Uterus (tissue), 2 donors: ENCODE measurements at regions not wholly inside any gene's neighbourhood (a gene's known extent, or its start where the extent isn't known, plus 50 kb on each side); places are given as distances from the start of the nearest gene placed in this dataset.

Experiments used
- POLR2A ChIP-seq, 2 donors: fragments of 450-650 bp; IDR thresholded peaks; one replicate each; pipeline ENCODE4 v1.6.1; 2016; ENCODE audit warnings: antibody characterized with exemption in 2 of 2, mild to moderate bottlenecking in 1 of 2, moderate library complexity in 1 of 2
- TF ChIP-seq, protein P1 (sequence below), 4 experiments: fragments of 200-600 bp in 2 of 4; fragments of 450-650 bp in 2 of 4; sonication (generic) in 2 of 4; IDR thresholded peaks; one replicate each; pipeline ENCODE4 v1.5.1; 2016 to 2019; ENCODE audit warnings: antibody characterized with exemption in 4 of 4, mild to moderate bottlenecking in 2 of 4, moderate library complexity in 1 of 4

DNA sequence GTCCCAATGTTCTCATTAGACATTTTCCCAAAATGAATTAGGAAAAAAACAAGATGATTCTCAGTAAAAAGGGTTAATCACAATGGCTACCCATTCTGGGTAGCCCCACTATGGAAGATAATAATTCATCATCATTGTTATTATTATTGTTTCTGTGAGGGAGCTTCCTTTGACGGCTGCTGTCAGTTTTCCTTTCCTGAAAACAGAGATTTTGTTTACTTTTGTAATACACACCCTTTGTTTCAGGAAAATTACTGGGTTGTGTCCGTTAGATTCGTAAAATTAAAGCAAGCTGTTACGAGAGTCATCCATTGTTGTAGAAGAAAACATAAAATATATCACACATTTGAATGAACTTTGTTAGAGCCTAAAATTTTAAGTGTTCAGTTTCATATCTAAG lies 192.9 kb upstream of the ANKRD50 start:
- TF ChIP-seq POLR2A (IDR thresholded peaks at IDR 0.05), result no peak
- TF ChIP-seq, protein P1, sequence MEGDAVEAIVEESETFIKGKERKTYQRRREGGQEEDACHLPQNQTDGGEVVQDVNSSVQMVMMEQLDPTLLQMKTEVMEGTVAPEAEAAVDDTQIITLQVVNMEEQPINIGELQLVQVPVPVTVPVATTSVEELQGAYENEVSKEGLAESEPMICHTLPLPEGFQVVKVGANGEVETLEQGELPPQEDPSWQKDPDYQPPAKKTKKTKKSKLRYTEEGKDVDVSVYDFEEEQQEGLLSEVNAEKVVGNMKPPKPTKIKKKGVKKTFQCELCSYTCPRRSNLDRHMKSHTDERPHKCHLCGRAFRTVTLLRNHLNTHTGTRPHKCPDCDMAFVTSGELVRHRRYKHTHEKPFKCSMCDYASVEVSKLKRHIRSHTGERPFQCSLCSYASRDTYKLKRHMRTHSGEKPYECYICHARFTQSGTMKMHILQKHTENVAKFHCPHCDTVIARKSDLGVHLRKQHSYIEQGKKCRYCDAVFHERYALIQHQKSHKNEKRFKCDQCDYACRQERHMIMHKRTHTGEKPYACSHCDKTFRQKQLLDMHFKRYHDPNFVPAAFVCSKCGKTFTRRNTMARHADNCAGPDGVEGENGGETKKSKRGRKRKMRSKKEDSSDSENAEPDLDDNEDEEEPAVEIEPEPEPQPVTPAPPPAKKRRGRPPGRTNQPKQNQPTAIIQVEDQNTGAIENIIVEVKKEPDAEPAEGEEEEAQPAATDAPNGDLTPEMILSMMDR (IDR thresholded peaks at IDR 0.05), result no peak
